Ishikawa (cell line): ENCODE measurements at regions not wholly inside any gene's neighbourhood (a gene's known extent, or its start where the extent isn't known, plus 50 kb on each side); places are given as distances from the start of the nearest gene placed in this dataset.

Experiments
- CEBPB ChIP-seq: IDR thresholded peaks from 2 replicates; pipeline ENCODE4 v1.6.1; 2012
- CREB1 ChIP-seq: IDR thresholded peaks from 2 replicates; pipeline ENCODE4 v1.6.1; 2012; ENCODE audit warnings: low read depth
- EGR1 ChIP-seq: IDR thresholded peaks from 2 replicates; pipeline ENCODE4 v1.6.1; 2012
- EP300 ChIP-seq: IDR thresholded peaks from 2 replicates; pipeline ENCODE4 v1.6.1; 2012; ENCODE audit warnings: borderline replicate concordance
- FOXM1 ChIP-seq: IDR thresholded peaks from 2 replicates; pipeline ENCODE4 v1.6.1; 2012; ENCODE audit warnings: low read depth, borderline replicate concordance
- MAX ChIP-seq: IDR thresholded peaks from 2 replicates; pipeline ENCODE4 v1.6.1; 2012
- NFIC ChIP-seq: IDR thresholded peaks from 2 replicates; pipeline ENCODE4 v1.6.1; 2012
- RAD21 ChIP-seq: IDR thresholded peaks from 2 replicates; pipeline ENCODE4 v1.6.1; 2012; ENCODE audit warnings: low read depth
- TAF1 ChIP-seq: IDR thresholded peaks from 2 replicates; pipeline ENCODE4 v1.6.1; 2012; ENCODE audit warnings: low read depth, mild to moderate bottlenecking
- TCF12 ChIP-seq: IDR thresholded peaks from 2 replicates; pipeline ENCODE4 v1.6.1; 2012; ENCODE audit warnings: low read depth
- USF1 ChIP-seq: IDR thresholded peaks from 2 replicates; pipeline ENCODE4 v1.6.1; 2012
- YY1 ChIP-seq: IDR thresholded peaks from 2 replicates; pipeline ENCODE4 v1.6.1; 2012; ENCODE audit warnings: low read depth
- TF ChIP-seq, protein P1 (sequence below): IDR thresholded peaks from 2 replicates; pipeline ENCODE4 v1.6.1; 2012; ENCODE audit warnings: low read depth, mild to moderate bottlenecking

- TF ChIP-seq YY1 (no peak), USF1 (no peak), EP300 (no peak), CEBPB (no peak), CREB1 (no peak), TAF1 (no peak), NFIC (no peak), RAD21 (no peak), TCF12 (no peak), EGR1 (no peak), FOXM1 (no peak), MAX (no peak)
- TF ChIP-seq, protein P1, sequence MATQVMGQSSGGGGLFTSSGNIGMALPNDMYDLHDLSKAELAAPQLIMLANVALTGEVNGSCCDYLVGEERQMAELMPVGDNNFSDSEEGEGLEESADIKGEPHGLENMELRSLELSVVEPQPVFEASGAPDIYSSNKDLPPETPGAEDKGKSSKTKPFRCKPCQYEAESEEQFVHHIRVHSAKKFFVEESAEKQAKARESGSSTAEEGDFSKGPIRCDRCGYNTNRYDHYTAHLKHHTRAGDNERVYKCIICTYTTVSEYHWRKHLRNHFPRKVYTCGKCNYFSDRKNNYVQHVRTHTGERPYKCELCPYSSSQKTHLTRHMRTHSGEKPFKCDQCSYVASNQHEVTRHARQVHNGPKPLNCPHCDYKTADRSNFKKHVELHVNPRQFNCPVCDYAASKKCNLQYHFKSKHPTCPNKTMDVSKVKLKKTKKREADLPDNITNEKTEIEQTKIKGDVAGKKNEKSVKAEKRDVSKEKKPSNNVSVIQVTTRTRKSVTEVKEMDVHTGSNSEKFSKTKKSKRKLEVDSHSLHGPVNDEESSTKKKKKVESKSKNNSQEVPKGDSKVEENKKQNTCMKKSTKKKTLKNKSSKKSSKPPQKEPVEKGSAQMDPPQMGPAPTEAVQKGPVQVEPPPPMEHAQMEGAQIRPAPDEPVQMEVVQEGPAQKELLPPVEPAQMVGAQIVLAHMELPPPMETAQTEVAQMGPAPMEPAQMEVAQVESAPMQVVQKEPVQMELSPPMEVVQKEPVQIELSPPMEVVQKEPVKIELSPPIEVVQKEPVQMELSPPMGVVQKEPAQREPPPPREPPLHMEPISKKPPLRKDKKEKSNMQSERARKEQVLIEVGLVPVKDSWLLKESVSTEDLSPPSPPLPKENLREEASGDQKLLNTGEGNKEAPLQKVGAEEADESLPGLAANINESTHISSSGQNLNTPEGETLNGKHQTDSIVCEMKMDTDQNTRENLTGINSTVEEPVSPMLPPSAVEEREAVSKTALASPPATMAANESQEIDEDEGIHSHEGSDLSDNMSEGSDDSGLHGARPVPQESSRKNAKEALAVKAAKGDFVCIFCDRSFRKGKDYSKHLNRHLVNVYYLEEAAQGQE = no peak
These were observed 462.2 kb downstream of the ZPLD1 start for GRCh38 chr3:102896851-102897621.
